ENCODE measurements at regions not wholly inside any gene's neighbourhood (a gene's known extent, or its start where the extent isn't known, plus 50 kb on each side); places are given as distances from the start of the nearest gene placed in this dataset.
"Not testable (repeated sequence)": the region's sequence is repeated elsewhere in the genome, so short reads cannot be mapped to it uniquely, and the experiment has no call there.

DNA sequence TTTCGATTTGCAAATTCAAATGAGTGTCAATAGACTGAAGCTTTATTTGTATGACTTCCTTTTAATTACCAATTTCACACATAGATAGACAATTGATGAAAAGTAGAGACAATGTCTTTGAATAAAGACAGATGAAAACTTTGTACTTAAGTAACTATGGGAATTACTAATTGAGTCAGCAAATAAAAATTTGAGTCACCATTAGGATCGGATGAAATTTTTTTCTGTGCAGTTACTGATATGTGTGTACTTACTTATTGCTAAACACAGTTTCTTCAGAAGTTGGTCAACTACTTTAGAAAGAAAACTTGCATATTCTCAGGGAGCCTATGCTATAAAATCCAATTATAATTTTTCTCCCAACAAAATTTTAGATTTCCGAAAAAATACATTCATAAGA lies 224.9 kb upstream of the SLC16A7 start:
- Histone ChIP-seq H3K27me3 (ENCODE audit: insufficient read depth, low read length) (no peaks in the 10 kb centered on the region), H3K27ac (ENCODE audit: low read depth, low read length) (no peak overlapping the region), H3K36me3 (ENCODE audit: insufficient read depth, low read length) (no peaks in the 10 kb centered on the region), H3K4me1 (ENCODE audit: control insufficient read depth, insufficient read depth, low read length, unreplicated experiment) (no peaks in the 10 kb centered on the region), H3K79me2 (ENCODE audit: control insufficient read depth, insufficient read depth, low read length, unreplicated experiment) (no peaks in the 10 kb centered on the region), H2AFZ (ENCODE audit: low read length, unreplicated experiment) (no peak overlapping the region), H3K4me3 (ENCODE audit: low read depth, low read length) (no peak overlapping the region)

DNA sequence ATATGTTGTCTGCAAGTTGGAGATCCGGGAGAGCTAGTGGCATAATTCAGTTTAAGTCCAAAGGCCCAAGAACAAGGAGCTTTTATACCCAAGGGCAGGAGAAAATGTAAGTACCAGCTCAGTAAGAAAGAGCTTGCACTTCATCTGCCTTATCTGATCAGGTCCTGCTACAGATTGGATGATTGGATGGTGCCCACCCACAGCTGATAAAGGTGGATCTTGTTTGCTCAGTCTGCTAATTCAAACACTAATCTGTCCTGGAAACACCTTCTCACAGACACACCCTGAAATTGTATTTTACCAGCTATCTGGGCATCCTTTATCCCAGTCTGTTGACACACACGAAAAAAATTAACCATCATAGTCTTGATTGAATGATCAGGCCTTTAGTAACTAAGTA lies 230.7 kb upstream of the SLC16A7 start:
- no peaks in the 10 kb centered on the region for H3K36me3 ChIP-seq (ENCODE audit: insufficient read depth, low read length)
- H2AFZ ChIP-seq (ENCODE audit: low read length, unreplicated experiment): no peak overlapping the region
- H3K79me2 ChIP-seq (ENCODE audit: control insufficient read depth, insufficient read depth, low read length, unreplicated experiment): no peaks in the 10 kb centered on the region
- H3K4me3 ChIP-seq (ENCODE audit: low read depth, low read length): no peak overlapping the region
- no peaks in the 10 kb centered on the region for H3K27me3 ChIP-seq (ENCODE audit: insufficient read depth, low read length)
- no peaks in the 10 kb centered on the region for H3K4me1 ChIP-seq (ENCODE audit: control insufficient read depth, insufficient read depth, low read length, unreplicated experiment)
- H3K27ac ChIP-seq (ENCODE audit: low read depth, low read length): no peak overlapping the region

DNA sequence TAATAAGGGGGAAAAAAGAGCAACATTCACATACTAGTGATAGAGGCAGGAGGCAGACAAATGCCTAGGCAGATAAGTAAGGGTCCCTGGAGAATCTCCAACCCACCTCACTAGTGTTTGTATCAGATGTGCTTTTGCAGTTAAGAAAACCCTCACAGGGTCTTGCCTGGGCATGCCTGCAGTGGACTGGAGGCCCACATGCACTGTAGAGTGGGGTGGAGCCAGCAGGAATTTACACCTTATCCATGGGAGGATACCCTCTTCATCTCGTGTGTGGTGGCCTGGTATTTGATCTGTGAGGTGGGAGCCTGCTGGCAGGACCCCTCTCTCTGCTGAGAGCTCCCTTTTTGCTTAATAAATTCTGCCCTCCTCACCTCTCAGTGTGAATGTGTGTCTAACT lies 238.0 kb upstream of the SLC16A7 start:
- Histone ChIP-seq H3K4me3 (ENCODE audit: low read depth, low read length) (no peak overlapping the region), H3K27ac (ENCODE audit: low read depth, low read length) (no peak overlapping the region), H3K36me3 (ENCODE audit: insufficient read depth, low read length) (no peaks in the 10 kb centered on the region), H2AFZ (ENCODE audit: low read length, unreplicated experiment) (no peak overlapping the region), H3K4me1 (ENCODE audit: control insufficient read depth, insufficient read depth, low read length, unreplicated experiment) (no peaks in the 10 kb centered on the region), H3K27me3 (ENCODE audit: insufficient read depth, low read length) (no peaks in the 10 kb centered on the region), H3K79me2 (ENCODE audit: control insufficient read depth, insufficient read depth, low read length, unreplicated experiment) (no peaks in the 10 kb centered on the region)

DNA sequence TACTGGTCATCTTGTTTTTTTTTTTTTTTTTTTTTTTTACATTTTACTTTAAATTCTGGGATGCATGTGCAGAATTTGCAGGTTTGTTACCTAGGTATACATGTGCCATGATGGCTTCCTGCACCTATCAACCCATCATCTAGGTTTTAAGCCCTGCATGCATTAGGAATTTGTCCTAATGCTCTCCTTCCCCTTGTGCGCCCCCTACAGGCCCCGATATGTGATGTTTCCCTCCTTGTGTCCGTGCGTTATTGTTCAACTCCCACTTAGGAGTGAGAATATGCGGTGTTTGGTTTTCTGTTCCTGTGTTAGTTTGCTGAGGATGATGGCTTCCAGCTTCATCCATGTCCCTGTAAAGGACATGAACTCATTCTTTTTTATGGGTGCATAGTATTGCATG lies 249.6 kb upstream of the SLC16A7 start:
- not testable (repeated sequence) for H3K27me3 ChIP-seq (ENCODE audit: insufficient read depth, low read length); H3K27ac ChIP-seq (ENCODE audit: low read depth, low read length); H3K36me3 ChIP-seq (ENCODE audit: insufficient read depth, low read length); H3K4me1 ChIP-seq (ENCODE audit: control insufficient read depth, insufficient read depth, low read length, unreplicated experiment); H3K79me2 ChIP-seq (ENCODE audit: control insufficient read depth, insufficient read depth, low read length, unreplicated experiment); H3K4me3 ChIP-seq (ENCODE audit: low read depth, low read length); H2AFZ ChIP-seq (ENCODE audit: low read length, unreplicated experiment)

DNA sequence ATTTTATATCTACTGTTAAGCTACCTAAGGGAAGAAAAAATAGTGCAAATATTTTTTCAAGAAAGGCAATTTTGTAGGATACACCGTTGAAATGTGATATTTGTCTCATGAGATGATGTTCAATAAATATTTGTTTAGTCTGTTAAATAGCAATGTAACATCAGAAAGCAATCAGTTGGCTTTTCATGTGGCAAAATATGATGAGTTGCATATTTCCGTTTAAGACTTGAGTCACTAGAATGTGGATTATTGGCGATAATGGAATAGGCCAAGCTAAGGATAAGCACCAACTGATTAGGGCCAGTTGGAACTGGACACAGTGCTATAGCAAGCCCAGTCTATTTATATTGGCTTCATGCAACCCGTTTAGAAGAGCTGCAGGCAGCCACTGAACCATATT lies 250.4 kb upstream of the SLC16A7 start:
- Histone ChIP-seq H3K27me3 (ENCODE audit: insufficient read depth, low read length) (no peaks in the 10 kb centered on the region; the same call in 1 of the 2 replicates), H3K4me3 (ENCODE audit: low read depth, low read length) (no peak overlapping the region), H3K79me2 (ENCODE audit: control insufficient read depth, insufficient read depth, low read length, unreplicated experiment) (no peaks in the 10 kb centered on the region), H3K4me1 (ENCODE audit: control insufficient read depth, insufficient read depth, low read length, unreplicated experiment) (no peaks in the 10 kb centered on the region), H3K27ac (ENCODE audit: low read depth, low read length) (no peak overlapping the region), H2AFZ (ENCODE audit: low read length, unreplicated experiment) (no peak overlapping the region), H3K36me3 (ENCODE audit: insufficient read depth, low read length) (no peaks in the 10 kb centered on the region)

DNA sequence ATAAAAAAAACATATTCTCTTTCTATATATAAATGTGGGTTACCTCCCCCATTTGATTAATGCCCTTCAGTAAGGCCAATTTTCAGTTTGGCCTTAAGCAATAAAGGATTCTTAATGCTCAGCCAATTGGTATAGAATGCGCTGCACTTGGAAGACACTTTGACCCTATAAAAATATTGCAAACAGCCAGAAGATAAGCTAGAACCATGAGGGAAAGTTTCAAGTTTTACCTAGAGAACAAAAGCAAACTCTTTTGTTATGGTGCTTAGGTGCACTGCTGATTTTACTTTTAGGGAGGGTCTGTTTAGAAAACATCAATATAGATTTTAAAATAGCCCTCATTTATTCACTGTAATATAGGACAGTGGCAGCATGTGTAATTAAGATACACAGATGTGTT lies 251.6 kb upstream of the SLC16A7 start:
- H3K79me2 ChIP-seq (ENCODE audit: control insufficient read depth, insufficient read depth, low read length, unreplicated experiment): no peaks in the 10 kb centered on the region
- no peak overlapping the region for H3K27ac ChIP-seq (ENCODE audit: low read depth, low read length)
- H3K4me1 ChIP-seq (ENCODE audit: control insufficient read depth, insufficient read depth, low read length, unreplicated experiment): no peaks in the 10 kb centered on the region
- H3K4me3 ChIP-seq (ENCODE audit: low read depth, low read length): no peak overlapping the region
- H3K36me3 ChIP-seq (ENCODE audit: insufficient read depth, low read length): no peaks in the 10 kb centered on the region
- H3K27me3 ChIP-seq (ENCODE audit: insufficient read depth, low read length): no peaks in the 10 kb centered on the region; the same call in 1 of the 2 replicates
- no peak overlapping the region for H2AFZ ChIP-seq (ENCODE audit: low read length, unreplicated experiment)

DNA sequence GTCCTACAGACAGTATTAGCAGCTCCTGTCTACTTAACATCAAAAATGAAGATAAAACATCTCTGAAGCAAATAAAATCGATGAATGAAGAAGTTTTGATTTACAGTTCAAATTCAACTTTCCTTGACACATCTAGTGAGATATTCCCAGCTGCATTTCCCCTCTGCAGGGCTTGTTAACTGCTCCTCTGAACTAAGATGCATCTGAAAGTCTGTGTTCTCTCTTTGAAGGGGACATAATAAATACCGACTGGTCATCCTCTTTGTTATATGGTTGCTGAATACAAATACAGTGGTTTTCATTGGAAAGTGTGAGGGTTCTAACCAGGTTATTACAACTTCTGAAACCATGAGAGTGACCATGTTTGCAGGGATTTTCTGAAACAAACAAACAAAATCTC lies 266.4 kb upstream of the SLC16A7 start:
- Histone ChIP-seq H3K4me3 (ENCODE audit: low read depth, low read length) (no peak overlapping the region), H3K27ac (ENCODE audit: low read depth, low read length) (no peak overlapping the region)

DNA sequence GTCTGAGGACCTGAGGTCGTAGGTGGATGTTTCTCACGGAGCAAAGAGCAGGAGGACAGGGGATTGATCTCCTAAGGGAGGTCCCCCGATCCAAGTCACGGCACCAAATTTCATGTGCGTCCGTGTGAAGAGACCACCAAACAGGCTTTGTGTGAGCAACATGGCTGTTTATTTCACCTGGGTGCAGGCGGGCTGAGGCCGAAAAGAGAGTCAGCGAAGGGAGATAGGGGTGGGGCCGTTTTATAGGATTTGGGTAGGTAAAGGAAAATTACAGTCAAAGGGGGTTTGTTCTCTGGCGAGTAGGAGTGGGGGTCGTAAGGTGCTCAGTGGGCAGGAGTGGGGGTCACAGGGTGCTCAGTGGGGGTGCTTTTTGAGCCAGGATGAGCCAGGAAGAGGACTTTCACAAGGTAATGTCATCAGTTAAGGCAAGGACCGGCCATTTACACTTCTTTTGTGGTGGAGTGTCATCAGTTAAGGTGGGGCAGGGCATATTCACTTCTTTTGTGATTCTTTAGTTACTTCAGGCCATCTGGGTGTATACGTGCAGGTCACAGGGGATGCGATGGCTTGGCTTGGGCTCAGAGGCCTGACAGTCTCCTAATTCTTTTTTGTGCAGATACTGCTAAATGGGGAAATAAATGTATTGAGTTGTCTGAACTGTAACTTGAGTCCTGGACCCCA lies 267.3 kb upstream of the SLC16A7 start:
- not testable (repeated sequence) for H2AFZ ChIP-seq (ENCODE audit: low read length, unreplicated experiment); H3K27me3 ChIP-seq (ENCODE audit: insufficient read depth, low read length); H3K79me2 ChIP-seq (ENCODE audit: control insufficient read depth, insufficient read depth, low read length, unreplicated experiment); H3K4me3 ChIP-seq (ENCODE audit: low read depth, low read length); H3K36me3 ChIP-seq (ENCODE audit: insufficient read depth, low read length); H3K27ac ChIP-seq (ENCODE audit: low read depth, low read length); H3K4me1 ChIP-seq (ENCODE audit: control insufficient read depth, insufficient read depth, low read length, unreplicated experiment)

More for the DNA sequence above, 266.4 kb upstream of the SLC16A7 start:
- H2AFZ ChIP-seq (ENCODE audit: low read length, unreplicated experiment): no peak overlapping the region
- H3K79me2 ChIP-seq (ENCODE audit: control insufficient read depth, insufficient read depth, low read length, unreplicated experiment): no peaks in the 10 kb centered on the region
- peaks cover 11% of the 10 kb centered on the region for H3K27me3 ChIP-seq (ENCODE audit: insufficient read depth, low read length)
- H3K36me3 ChIP-seq (ENCODE audit: insufficient read depth, low read length): no peaks in the 10 kb centered on the region
- no peaks in the 10 kb centered on the region for H3K4me1 ChIP-seq (ENCODE audit: control insufficient read depth, insufficient read depth, low read length, unreplicated experiment)

DNA sequence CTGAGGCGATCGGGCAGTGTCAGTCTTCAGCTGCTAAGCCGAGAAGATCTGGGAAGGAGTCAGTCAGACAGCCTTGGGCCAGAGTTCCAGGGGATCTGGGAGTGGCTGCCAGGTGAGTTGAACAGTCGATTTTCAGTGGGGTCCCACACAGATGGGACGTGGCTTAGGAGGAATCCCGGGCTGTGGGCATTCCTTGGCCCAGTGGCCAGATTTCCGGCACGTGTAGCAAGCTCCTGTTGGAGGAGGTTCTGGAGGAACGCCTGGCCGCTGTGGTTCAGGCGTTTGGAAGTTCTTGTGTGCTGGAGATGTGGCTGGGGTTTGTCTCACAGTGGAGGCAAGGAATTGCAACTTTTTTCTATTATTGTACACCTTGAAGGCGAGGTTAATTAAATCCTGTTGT lies 269.4 kb upstream of the SLC16A7 start:
- not testable (repeated sequence) for H2AFZ ChIP-seq (ENCODE audit: low read length, unreplicated experiment); H3K27ac ChIP-seq (ENCODE audit: low read depth, low read length); H3K27me3 ChIP-seq (ENCODE audit: insufficient read depth, low read length); H3K4me1 ChIP-seq (ENCODE audit: control insufficient read depth, insufficient read depth, low read length, unreplicated experiment); H3K36me3 ChIP-seq (ENCODE audit: insufficient read depth, low read length); H3K4me3 ChIP-seq (ENCODE audit: low read depth, low read length); H3K79me2 ChIP-seq (ENCODE audit: control insufficient read depth, insufficient read depth, low read length, unreplicated experiment)

DNA sequence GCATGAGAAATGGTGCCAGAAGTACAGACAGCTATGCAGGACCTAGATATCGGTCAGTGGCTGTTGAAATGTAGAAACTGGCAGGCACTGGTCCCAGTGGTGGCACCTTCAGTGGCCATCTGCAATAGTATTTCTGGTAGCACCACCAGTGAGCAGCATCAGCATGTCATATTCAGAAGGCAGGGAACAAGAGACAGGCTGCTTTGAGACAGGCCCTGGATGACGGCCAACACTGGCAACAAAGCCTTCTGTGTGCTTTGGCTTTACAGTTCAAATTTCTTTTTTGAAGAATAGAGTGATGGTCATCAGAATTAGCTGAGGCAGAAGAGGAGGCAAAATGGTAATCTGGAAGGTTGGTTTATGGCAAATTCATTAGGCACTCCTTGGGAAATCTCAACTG lies 273.4 kb upstream of the SLC16A7 start:
- H3K27ac ChIP-seq (ENCODE audit: low read depth, low read length): no peak overlapping the region
- 0 out of 2 replicates have a peak, but pooled peaks cover 3% of the 10 kb centered on the region for H3K27me3 ChIP-seq (ENCODE audit: insufficient read depth, low read length)
- H3K36me3 ChIP-seq (ENCODE audit: insufficient read depth, low read length): no peaks in the 10 kb centered on the region
- H3K79me2 ChIP-seq (ENCODE audit: control insufficient read depth, insufficient read depth, low read length, unreplicated experiment): no peaks in the 10 kb centered on the region
- H2AFZ ChIP-seq (ENCODE audit: low read length, unreplicated experiment): no peak overlapping the region
- H3K4me3 ChIP-seq (ENCODE audit: low read depth, low read length): no peak overlapping the region
- no peaks in the 10 kb centered on the region for H3K4me1 ChIP-seq (ENCODE audit: control insufficient read depth, insufficient read depth, low read length, unreplicated experiment)

DNA sequence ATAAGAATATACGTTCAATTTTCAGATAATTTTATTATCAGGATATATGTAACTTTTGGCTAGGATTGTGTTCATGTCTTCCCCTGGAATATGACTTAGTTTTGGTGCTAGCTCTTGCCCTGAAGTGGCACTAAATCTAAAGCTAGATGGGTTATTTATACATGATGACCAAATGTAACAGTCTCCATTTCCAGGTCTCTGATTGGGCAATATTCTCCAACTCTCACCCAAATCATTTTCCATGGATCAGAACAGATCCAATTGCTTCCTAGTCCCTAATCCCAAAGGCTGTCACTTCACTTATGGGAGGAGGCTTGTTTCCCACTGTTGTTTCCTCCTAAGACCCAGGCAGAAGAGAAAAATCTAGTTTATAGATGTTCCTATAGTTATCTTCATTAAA lies 274.6 kb upstream of the SLC16A7 start:
- H2AFZ ChIP-seq (ENCODE audit: low read length, unreplicated experiment): no peak overlapping the region
- H3K79me2 ChIP-seq (ENCODE audit: control insufficient read depth, insufficient read depth, low read length, unreplicated experiment): no peaks in the 10 kb centered on the region
- H3K36me3 ChIP-seq (ENCODE audit: insufficient read depth, low read length): no peaks in the 10 kb centered on the region
- no peaks in the 10 kb centered on the region for H3K4me1 ChIP-seq (ENCODE audit: control insufficient read depth, insufficient read depth, low read length, unreplicated experiment)
- H3K27me3 ChIP-seq (ENCODE audit: insufficient read depth, low read length): 0 out of 2 replicates have a peak, but pooled peaks cover 3% of the 10 kb centered on the region
- H3K4me3 ChIP-seq (ENCODE audit: low read depth, low read length): no peak overlapping the region
- no peak overlapping the region for H3K27ac ChIP-seq (ENCODE audit: low read depth, low read length)

Measured in ACC112 (cell line).